AG20443 (cell line): ENCODE measurements at regions not wholly inside any gene's neighbourhood (a gene's known extent, or its start where the extent isn't known, plus 50 kb on each side); places are given as distances from the start of the nearest gene placed in this dataset.
A peak's percentile ranks its signal among the peaks of the same experiment; 100 is the strongest.

Experiments
- DNase-seq: peaks from one replicate; pipeline ENCODE4 v3.0.0; 2012; ENCODE audit warnings: low spot score, mixed read lengths

DNA sequence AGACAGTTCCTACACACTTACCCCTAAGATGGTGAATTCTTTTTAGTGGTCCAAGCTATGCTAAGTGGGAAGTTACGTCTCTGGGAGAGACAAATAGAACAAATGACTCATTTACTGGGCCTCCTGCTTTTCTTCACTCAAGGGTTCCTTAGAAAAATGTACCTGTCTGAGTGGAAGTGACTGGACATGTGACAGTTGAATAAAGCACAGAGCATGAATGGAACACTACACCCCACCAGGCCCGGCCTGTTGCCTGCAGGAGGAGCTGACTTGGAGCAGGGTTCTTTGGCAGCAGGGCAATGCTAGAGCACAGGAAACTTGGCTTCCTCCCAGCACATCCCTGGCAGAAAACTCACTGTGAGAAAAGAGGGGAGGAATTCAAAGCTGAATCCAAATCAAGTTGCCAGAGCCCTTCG, 451.0 kb upstream of the SETBP1 start:
- peak; percentile 41 for DNase-seq

DNA sequence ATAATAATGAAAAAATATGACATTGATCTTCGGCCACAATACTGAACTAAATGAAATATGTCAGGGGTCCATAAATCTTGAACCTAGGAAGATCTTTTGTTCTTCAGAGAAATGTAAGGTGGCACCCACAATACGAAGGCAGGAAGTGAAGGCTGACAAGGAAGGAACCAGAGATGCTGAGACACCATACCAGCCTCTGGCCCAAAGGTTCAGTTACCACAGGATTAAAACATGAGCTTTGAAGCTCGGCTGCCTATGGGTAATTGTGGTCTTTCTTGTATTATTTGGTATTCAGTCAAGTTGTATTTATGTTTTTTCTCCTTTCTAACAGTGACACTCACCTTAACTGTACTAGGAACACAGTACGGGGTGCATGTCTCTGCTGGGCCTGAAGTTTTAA, 448.8 kb upstream of the SETBP1 start:
- no peak for DNase-seq

DNA sequence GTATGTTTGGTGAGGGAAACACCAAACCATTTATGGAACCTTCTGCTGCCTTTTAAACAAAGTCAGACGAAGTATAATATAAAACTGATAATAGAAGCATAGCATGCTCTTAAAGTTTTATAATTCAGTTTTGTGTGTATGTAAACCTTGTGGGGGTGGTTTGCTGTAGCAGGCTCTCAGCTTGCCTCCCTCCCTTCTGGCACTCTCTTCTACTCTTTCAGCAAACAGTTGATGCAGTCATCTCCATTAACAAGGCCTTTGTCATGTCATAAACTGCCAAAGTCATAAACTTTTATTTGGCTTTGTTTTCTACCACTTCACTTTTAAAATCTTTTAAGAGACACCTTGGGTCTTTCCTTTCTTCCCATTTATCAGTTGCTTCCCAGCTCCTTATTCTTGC, 448.2 kb upstream of the SETBP1 start:
- no peak for DNase-seq

DNA sequence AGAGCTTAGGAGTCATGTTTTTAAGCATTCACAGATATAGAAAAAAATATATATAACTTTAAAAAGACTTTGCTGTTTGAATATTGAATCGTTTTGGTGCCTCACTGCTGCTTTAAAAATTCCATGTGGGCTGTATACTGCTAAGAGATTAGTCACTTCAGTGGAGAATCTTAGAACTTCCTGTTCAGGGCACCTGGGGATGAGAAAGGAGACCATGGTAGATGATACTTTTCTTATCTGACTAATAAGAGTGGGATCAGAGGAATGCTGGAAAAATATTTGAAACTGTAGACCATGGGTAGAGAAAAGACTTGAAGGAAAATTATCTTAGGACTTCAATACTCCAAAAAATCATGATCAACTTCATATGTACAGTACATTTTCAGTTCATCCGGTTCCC, 442.2 kb upstream of the SETBP1 start:
- no peak for DNase-seq

DNA sequence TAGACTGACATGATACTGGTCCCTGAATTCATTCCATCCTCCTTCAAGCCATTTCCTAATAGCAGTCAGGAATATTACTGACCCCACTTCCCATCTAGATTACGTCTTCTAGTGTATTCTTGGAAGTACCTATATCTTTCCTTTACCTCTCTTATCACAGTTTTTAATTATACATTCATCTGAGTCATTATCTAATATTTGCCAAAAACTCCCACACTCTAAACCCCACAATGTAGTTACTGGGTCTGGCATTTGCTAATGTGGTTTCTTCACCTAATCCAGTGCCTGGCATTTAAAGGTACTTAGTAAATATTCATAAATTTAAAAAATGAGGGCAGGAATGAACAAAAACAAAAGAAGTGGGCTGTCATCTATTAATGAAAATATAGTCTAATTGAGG, 441.8 kb upstream of the SETBP1 start:
- DNase-seq = no peak

DNA sequence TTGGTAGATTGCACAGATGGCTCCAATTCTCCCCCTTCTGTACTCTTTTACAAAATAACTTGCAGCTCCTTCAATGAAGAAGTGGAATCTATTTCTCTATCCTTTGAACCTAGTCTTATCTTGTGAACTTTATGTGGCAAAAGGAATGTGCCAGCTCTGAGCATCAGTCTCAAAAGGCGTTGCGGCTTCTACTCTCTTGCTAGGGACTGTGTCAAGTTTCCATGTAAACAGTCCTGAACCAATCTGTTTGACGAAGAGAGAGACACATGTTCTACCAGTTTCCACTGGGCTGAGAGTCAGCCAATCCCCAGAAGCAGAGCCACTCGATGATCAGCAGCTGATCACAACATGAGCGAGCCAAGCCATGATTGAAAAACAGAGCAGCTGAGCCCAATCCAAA, 439.7 kb upstream of the SETBP1 start:
- DNase-seq = no peak

DNA sequence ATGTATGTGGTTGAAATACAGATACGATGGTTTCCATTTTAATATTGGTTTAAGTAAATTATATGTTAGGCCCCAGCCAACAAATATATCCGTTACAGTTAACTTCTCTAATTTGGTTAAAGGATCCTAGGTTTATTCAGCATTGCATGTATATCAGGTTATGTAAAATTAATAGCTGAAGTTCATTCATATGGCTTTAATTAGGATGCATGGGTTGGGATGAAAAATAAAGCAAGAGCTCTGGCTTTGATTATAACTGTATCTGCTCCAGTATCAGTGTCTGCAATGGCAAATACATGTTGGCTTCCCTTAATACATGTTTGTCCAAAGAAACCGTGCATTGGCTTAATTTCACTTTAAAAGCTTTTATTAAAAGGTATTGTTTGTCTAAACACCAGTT, 435.7 kb upstream of the SETBP1 start:
- DNase-seq = no peak

DNA sequence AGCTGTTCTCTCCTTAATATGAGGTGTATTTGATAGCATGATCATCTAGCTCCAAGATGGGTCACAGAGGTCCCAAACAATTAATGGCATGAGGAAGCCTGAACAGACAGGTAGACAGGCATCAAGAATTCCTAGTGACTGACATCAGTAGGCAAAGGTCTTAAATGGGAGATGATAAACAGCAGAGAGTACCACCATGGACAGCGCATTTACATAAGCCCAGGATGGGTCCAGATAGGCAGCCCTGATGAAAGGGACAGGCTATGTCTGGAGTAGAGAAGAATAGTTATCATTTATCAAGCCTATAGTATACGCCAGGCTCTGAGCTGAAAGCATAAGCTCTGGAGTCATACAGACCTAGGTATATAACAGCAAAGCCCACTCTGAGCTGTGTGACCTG, 434.7 kb upstream of the SETBP1 start:
- no peak for DNase-seq

DNA sequence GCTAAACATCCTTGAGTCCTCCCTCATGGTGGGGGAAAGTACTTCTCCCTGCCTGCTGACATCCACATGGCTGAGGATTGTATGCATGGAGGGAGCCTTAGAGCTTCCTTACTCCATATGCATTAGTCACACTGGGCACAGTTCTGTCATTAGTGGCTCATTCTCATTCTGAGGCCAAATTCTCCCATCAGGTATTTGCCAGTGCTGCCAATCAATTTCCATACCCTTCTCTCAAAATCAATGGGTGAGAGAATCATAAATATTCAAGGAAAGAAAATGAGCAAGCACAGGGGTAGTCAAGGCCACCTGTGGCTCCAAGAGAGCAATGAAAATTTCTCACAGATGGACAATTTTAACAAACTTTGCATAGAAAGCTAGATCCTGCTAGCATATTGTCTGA, 422.6 kb upstream of the SETBP1 start:
- no peak for DNase-seq

DNA sequence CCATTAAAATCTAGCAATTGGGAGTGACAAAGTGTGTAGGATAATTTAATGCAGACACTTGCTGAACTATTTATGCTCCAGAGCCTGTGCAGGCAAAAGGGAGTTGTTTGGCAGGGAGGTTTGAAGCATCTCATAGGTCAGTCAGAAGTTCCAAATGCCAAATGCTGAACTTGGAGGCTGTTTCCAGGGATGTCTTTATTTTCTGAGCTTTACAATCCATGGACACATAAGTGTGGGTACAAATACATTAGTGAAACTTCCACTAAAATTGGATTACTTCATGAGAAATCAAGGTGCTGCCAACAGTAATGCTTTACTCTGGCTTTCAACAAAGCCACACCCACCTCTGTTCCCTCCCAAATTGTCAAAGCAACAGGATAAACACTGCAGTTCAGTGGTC, 422.1 kb upstream of the SETBP1 start:
- no peak for DNase-seq

DNA sequence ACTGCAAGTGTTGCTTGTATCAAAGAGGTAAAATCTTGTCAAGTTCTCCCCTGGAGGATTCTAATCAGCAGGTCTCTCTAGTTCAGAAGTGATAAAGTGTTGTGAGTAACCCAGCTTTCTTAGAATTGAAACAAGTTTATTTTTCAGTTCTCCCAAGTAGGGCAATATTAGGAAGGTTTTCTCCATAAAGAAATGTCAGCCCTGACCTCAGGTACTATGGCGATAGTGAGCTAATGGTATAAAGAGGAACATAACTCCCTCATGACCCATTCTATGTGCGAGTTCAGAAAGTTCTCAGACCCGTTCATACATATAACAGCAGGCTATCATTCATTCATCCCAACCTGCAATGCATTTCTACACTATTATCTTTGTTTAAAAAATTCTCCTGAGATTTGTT, 421.1 kb upstream of the SETBP1 start:
- no peak for DNase-seq

DNA sequence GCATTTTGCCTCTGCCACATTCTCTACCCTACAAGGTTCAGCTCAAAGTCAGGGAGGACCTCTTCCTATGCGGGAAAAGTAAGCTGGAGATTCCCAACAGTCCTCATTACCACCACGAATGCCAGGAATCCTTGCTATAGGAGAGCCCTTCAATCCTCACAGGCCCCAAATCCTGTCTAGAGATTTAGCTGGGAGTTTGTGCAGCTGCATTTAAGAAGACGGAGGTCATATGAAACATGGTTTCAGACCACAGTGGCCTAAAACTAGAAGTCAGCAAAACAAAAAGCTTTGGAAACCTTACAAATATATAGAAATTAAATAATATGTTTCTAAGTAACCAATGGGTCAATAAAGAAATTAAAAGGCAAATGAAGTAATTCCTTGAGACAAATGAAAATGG, 415.3 kb upstream of the SETBP1 start:
- DNase-seq = no peak

DNA sequence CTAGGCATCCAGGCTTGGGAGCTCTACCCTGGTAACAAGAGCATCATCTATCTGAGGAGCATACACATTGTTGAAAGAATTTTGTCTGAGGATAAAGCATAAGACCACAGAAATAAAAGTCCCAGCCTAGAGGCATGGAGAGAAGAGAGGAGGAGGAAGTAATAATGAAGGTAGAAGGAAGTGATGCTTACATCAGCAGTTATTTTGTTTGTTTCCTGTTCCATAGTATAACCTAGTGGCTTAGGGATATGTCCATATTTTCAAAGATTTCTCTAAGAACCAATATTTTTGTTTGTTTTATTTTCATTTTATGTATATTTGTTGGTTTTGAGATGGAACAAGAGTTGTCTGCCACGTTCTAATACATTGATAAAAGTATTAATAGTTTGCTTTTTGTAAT, 407.4 kb upstream of the SETBP1 start:
- DNase-seq = no peak

DNA sequence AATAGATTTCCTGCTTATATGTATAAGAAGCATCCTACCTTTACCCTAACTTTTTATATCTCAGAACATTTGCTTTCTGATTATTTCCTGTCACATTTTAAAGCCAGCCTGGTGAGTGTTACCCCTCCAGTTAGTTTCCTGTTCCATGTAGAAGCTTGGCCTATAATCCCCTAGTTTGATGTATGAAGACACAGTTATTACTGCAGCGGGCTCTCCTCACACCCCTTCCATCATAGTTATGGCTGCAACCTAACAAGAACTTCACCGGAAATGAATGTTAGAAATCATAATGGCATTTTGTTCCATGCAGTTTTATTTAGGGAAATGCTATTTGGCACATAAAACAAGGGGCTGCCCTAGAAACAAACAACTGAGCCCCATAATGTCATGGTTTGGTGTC, 400.2 kb upstream of the SETBP1 start:
- no peak for DNase-seq

DNA sequence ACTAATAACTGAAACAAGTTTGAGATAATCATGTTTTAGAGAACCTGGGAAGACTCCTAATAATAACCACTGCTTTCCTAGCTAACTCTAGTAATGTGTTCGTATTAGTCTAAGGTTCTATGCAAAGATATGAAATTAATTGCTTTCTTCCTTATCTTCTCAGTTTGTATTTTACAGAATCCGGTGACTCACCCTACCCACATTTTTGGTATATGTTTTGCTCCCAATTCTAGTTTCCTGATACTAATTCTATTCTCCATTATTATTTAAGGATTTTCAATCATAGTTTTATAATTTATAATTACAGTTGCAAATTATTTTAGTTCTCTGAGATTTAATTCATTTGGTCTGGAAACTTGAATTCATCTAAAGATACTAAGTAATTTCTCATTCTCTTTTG, 394.6 kb upstream of the SETBP1 start:
- DNase-seq = no peak

DNA sequence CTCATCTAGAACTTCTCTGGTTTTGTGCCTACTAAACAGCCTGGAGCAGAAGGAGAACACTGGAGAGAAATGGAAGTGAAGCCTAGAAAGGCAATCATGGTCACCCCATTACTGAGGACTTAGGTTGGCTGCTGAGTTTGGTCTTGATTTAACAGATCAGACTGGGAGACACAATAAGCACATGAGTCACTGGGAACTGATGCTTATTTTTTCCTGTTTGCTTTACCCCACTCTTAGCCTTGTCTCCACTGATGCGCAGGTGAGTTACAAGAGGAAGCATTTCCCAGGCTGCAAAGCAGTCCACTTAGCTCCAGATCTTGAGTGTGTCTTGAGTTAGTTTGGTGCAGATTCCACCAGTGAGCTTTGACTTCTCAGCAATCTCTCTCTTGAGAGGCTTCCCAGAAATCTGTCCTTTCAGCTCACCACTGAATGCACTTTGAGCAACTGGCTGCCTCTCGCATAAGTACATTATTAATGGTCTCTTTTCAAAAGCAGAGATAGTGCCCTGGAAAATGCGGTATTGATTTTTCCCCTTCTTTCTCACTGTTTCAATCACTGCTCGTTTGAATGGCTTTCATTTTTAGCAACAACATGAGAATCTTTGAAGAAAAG, 390.2 kb upstream of the SETBP1 start:
- DNase-seq = no peak

DNA sequence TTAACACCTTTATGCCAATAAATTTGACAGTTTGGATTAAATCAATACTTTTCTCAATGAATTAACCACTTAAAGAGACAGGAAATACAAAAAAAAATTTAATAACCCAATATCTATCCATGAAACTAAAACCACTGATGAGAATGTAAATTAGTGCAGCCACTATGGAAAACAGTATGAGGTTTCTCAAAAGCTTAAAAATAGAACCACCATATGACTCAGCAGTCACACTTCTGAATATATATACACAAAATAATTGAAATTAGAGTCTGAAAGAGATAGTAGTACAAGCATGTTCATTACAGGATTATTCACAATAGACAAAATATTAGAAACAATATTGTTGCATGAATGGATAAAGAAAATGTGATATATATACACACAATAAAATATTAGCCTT, 382.1 kb upstream of the SETBP1 start:
- no peak for DNase-seq

DNA sequence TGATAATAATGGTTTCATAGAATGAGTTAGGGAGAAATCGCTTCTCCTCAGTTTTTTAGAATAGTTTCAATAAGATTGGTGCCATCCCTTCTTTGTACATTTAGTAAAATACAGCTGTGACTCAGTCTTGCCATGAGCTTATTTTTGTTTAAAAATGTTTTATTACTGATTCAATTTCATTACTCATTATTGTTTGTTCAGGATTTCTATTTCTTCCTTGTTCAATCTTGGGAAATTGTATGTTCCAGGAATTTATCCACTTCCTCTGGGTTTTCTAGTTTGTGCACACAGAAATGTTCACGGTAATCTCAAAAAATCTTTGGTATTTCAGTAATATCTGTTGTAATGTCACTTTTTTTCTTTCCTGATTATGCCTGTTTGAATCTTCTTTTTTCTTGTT, 371.5 kb upstream of the SETBP1 start:
- peak; percentile 18 for DNase-seq

DNA sequence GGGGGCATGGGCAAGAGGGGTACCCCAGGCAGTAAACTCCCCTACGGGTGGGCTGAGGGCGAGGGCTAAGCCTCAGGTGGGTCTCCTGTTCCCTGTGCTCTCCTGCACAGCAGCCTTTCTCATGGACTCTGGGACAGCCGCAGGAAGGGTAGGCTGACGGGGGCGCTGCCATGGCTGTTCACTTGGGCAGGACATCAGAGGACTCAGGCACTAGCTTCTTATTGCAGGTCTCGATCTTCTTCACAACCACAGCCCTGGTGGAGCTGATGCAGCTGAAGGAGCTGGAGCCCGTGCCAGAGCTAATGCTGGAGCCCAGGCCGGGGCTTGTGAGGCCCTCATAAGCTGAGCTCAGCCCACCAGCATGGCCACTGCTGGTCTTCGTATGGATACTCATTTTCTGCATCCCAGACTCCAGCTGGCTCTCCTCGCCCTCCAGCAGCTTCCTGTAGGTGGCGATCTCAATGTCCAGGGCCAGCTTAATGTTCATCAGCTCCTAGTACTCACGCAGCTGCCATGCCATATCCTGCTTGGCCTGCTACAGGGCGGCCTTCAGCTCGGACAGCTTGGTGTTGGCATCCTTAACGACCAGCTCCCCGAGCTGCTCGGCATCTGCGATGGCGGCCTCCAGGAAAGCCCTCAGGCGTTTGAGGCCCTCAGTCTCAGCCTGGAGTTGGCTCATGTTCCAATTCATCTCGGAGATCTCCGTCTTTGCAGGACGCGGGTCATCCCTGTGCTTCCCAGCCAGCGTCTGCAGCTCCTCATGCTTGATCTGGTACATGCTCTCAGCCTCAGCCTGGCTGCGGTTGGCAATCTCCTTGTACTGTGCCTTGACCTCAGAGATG, 359.8 kb upstream of the SETBP1 start:
- no peak for DNase-seq

DNA sequence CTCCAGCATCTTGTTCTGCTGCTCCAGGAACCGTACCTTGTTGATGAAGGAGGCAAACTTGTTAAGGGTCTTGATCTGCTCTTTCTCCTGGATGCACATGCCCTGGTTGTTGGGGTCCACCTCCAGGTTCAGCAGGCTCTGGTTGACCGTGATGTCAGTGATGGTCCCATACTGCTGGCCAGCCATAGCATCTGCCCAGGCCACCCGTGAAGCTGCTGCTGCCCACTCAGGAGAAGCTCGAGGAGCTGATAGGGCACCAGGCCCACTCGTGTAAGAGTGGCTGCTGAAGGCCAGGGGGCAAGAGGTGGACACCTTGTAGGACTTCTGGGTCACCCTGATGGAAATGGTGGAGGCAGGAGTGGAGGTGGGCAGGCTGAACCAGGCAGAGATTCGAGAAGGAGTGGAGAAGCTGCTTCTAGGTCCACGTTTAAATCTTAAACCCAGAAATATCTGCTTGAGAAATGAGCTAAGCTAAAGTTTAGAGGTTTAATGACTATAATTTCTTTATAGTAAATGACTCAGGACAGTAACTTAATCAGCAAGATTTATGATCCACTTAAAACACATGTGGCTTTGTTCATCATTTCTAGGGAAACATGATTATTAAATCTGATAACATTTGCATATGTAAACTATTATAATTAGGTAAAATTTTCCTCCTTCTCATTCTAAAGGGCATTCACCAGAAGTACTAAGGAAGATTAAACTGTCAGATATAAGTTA, 358.7 kb upstream of the SETBP1 start:
- no peak for DNase-seq

DNA sequence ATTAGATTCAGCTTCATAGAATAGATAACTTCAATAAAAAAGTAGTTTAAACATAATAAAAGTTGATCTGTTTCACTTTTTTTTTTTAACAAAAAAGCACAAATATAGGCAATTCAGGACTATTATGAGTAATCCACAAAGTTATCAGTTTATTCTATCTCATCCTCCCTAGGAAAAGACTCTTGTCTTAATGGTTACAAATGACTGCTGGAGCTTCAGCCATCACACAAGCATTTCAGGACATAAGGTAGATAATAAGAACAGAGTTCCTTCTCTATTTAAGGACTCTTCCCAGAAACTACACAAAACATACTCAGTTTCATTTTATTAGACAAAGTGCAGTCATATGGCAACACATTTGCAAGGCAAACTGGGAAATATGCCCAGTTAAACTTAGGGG, 357.6 kb upstream of the SETBP1 start:
- DNase-seq = no peak

DNA sequence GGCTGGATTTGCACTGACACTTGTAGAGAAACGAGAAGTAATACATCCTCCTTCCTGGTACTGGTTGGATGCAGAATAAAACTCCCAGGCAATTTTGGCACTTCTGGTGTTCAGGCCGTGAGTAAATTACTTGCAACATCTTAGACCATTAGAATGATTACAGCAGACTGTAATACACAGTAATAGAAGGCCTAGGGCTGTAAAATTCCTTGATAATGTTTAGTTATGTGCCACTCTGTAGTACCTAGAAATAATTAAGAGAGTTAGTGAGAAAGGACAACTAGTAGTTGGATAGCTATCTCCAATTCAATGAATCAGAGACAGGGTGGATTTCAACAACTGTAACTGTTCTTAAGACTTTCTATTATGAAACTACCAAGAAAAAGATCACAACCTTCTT, 356.3 kb upstream of the SETBP1 start:
- DNase-seq = no peak

DNA sequence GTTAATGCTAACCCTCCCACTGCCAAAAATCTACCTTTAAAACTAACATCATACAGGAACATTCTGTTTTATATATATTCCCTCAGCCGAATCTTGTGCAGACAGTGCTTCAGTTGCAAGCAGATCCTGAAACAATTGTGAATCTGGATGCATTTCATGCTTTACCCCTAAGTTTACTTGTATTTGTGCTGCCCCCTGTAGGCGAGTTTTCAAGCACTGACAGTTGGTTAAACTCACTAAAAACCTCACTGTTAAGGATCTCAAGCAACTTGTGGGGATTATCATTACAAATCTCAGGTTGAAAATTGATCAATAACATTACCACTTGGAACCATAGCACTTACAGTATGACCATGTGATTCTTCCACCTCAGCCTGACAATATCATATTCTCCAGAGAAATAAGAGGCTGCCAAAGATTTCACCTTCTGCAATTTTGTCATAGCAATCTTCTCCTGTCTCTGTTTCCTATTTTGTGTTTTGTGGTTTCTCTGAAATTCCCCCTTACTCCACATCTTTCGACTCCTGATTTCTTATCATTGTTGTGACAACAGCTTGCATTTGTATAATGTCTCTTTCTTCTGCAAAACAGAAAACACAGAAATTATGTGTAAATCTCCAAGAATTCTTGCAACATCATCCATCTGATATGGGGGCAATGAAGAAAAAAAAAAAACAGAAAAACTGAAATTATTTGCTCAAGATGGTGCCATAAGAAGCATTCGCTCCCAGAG, 354.6 kb upstream of the SETBP1 start:
- peak; percentile 51 for DNase-seq
